HCT116 (cell line): ENCODE measurements at regions not wholly inside any gene's neighbourhood (a gene's known extent, or its start where the extent isn't known, plus 50 kb on each side); places are given as distances from the start of the nearest gene placed in this dataset.

Experiments
- ELF1 ChIP-seq: IDR thresholded peaks from 2 replicates; pipeline ENCODE4 v1.6.1; 2012; ENCODE audit warnings: low read depth, borderline replicate concordance
- POLR2A ChIP-seq: IDR thresholded peaks from 2 replicates; pipeline ENCODE4 v1.7.0; 2011; ENCODE audit warnings: borderline replicate concordance; ENCODE audit not compliant: insufficient read depth, insufficient read length; ENCODE audit errors: extremely low read depth
- ZFX ChIP-seq: fragments of 450-650 bp; IDR thresholded peaks from 2 replicates; pipeline ENCODE4 v1.6.1; 2017
- TF ChIP-seq, protein P1 (sequence below), 3 experiments: fragments of 200-600 bp in 1 of 3; sonication (generic) in 1 of 3; IDR thresholded peaks in 2 of 3; conservative IDR thresholded peaks in 1 of 3; 2 replicates each; pipeline ENCODE4 v1.5.1; 2012 to 2017; ENCODE audit warnings: low read depth in 2 of 3, low read length in 2 of 3, antibody characterized with exemption in 1 of 3, borderline replicate concordance in 1 of 3, control low read depth in 1 of 3, mild to moderate bottlenecking in 1 of 3, mixed read lengths in 1 of 3, mixed run types in 1 of 3, moderate library complexity in 1 of 3; ENCODE audit not compliant: insufficient read depth in 1 of 3
- TF ChIP-seq, protein P2 (sequence below): IDR thresholded peaks from 2 replicates; pipeline ENCODE4 v1.6.1; 2012

GRCh38 chr4:142909908-142910307 is 63.8 kb upstream of the INPP4B start:
- TF ChIP-seq, protein P1, sequence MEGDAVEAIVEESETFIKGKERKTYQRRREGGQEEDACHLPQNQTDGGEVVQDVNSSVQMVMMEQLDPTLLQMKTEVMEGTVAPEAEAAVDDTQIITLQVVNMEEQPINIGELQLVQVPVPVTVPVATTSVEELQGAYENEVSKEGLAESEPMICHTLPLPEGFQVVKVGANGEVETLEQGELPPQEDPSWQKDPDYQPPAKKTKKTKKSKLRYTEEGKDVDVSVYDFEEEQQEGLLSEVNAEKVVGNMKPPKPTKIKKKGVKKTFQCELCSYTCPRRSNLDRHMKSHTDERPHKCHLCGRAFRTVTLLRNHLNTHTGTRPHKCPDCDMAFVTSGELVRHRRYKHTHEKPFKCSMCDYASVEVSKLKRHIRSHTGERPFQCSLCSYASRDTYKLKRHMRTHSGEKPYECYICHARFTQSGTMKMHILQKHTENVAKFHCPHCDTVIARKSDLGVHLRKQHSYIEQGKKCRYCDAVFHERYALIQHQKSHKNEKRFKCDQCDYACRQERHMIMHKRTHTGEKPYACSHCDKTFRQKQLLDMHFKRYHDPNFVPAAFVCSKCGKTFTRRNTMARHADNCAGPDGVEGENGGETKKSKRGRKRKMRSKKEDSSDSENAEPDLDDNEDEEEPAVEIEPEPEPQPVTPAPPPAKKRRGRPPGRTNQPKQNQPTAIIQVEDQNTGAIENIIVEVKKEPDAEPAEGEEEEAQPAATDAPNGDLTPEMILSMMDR (IDR thresholded peaks at IDR 0.05 in 2 of 3, conservative IDR thresholded peaks at IDR 0.05 in 1 of 3; ENCODE audit: borderline replicate concordance in 1 of 3, insufficient read depth in 1 of 3, low read depth in 2 of 3, low read length in 2 of 3), result no peak
- TF ChIP-seq ZFX (no peak), ELF1 (no peak), POLR2A (no peak)
- TF ChIP-seq, protein P2, sequence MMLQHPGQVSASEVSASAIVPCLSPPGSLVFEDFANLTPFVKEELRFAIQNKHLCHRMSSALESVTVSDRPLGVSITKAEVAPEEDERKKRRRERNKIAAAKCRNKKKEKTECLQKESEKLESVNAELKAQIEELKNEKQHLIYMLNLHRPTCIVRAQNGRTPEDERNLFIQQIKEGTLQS, result no peak
